Vagina (tissue), 2 donors: ENCODE measurements at regions not wholly inside any gene's neighbourhood (a gene's known extent, or its start where the extent isn't known, plus 50 kb on each side); places are given as distances from the start of the nearest gene placed in this dataset.

Experiments
- DNase-seq, 2 donors: peaks; one replicate each; pipeline ENCODE4 v3.0.0-alpha.2; 2017; ENCODE audit errors: extremely low spot score in 2 of 2
- H3K27ac ChIP-seq: fragments of 200-600 bp; sonication (generic); one replicate; pipeline ENCODE4 v1.5.1; 2019
- H3K27me3 ChIP-seq: fragments of 200-600 bp; sonication (generic); one replicate; pipeline ENCODE4 v1.5.1; 2019
- H3K36me3 ChIP-seq, 2 donors: fragments of 200-600 bp; sonication (generic); one replicate each; pipeline ENCODE4 v1.5.1; 2017 to 2019
- H3K4me1 ChIP-seq: fragments of 200-600 bp; sonication (generic); one replicate; pipeline ENCODE4 v1.5.1; 2019
- H3K4me3 ChIP-seq, 2 donors: fragments of 200-600 bp; sonication (generic); 1 replicate in 1 of 2; 2 replicates in 1 of 2; pipeline ENCODE4 v1.5.1; 2016 to 2019
- H3K9me3 ChIP-seq: fragments of 200-600 bp; sonication (generic); one replicate; pipeline ENCODE4 v1.5.1; 2019
- POLR2A ChIP-seq, 2 donors: fragments of 450-650 bp; IDR thresholded peaks; one replicate each; pipeline ENCODE4 v1.6.1; 2017; ENCODE audit warnings: antibody characterized with exemption in 2 of 2, mild to moderate bottlenecking in 2 of 2, moderate library complexity in 2 of 2
- POLR2AphosphoS5 ChIP-seq, 2 donors: sonication (generic); formaldehyde crosslinking; IDR thresholded peaks; one replicate each; pipeline ENCODE4 v1.9.0; 2017; ENCODE audit warnings: antibody characterized with exemption in 2 of 2, mild to moderate bottlenecking in 2 of 2, low read depth in 1 of 2; ENCODE audit not compliant: insufficient read depth in 1 of 2
- intact Hi-C: fragments of 100-400 bp; cut with DNase I; formaldehyde crosslinking; loops from one replicate; pipeline ENCODE4 v1.15.1; 2023
- TF ChIP-seq, protein P1 (sequence below), 3 experiments: fragments of 450-650 bp in 2 of 3; fragments of 200-600 bp in 1 of 3; sonication (generic) in 1 of 3; IDR thresholded peaks; one replicate each; pipeline ENCODE4 v1.5.1; 2017 to 2019; ENCODE audit warnings: antibody characterized with exemption in 3 of 3, mild to moderate bottlenecking in 2 of 3, moderate library complexity in 2 of 3

DNA sequence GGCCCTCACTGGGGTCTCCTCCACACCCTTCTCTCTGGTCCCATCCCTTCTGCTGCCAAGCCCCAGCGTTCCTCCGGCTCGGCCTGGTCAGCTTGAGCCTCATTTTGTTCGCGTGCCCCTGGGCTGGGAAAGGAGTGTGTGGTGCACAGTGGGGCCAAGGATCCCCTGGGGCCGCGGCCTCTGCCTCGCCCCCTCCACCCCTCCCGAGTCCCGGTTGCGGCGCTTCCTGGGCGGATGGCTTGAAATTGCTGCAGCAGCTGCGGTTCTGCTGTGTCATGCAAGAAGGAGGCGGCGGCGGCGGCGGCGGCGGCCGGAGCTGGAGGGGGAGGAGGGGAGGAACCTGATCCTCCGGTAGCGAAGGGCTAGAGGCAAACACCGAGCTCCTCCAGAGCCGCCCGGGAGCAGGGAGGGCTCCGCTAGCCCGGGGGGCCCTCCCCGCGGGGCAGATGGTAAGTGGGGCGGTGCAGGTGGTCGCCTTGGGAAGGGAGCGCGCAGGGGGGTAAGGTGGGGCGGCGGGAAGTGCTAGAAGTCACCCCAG is 217.8 kb upstream of the MKLN1 start:
- Histone ChIP-seq H3K4me3 (peak overlapping the region; percentile 87 to 100), H3K9me3 (no peaks in the 10 kb centered on the region), H3K36me3 (no peaks in the 10 kb centered on the region), H3K27me3 (no peaks in the 10 kb centered on the region), H3K4me1 (peaks cover 22% of the 10 kb centered on the region), H3K27ac (peak overlapping the region; percentile 100)
- intact Hi-C loops = loop anchor here (1.0 to 10.0 kb wide), 4 partner anchors 105 to 315 kb away; partner anchors contain the start of gene MKLN1
- TF ChIP-seq POLR2A (IDR thresholded peaks at IDR 0.05) (peak in 1 of 2 donors; percentile 12), POLR2AphosphoS5 (IDR thresholded peaks at IDR 0.05; ENCODE audit: insufficient read depth in 1 of 2, low read depth in 1 of 2) (peak; percentile 29 to 86)
- TF ChIP-seq, protein P1, sequence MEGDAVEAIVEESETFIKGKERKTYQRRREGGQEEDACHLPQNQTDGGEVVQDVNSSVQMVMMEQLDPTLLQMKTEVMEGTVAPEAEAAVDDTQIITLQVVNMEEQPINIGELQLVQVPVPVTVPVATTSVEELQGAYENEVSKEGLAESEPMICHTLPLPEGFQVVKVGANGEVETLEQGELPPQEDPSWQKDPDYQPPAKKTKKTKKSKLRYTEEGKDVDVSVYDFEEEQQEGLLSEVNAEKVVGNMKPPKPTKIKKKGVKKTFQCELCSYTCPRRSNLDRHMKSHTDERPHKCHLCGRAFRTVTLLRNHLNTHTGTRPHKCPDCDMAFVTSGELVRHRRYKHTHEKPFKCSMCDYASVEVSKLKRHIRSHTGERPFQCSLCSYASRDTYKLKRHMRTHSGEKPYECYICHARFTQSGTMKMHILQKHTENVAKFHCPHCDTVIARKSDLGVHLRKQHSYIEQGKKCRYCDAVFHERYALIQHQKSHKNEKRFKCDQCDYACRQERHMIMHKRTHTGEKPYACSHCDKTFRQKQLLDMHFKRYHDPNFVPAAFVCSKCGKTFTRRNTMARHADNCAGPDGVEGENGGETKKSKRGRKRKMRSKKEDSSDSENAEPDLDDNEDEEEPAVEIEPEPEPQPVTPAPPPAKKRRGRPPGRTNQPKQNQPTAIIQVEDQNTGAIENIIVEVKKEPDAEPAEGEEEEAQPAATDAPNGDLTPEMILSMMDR (IDR thresholded peaks at IDR 0.05) = no peak
- no peak for DNase-seq

DNA sequence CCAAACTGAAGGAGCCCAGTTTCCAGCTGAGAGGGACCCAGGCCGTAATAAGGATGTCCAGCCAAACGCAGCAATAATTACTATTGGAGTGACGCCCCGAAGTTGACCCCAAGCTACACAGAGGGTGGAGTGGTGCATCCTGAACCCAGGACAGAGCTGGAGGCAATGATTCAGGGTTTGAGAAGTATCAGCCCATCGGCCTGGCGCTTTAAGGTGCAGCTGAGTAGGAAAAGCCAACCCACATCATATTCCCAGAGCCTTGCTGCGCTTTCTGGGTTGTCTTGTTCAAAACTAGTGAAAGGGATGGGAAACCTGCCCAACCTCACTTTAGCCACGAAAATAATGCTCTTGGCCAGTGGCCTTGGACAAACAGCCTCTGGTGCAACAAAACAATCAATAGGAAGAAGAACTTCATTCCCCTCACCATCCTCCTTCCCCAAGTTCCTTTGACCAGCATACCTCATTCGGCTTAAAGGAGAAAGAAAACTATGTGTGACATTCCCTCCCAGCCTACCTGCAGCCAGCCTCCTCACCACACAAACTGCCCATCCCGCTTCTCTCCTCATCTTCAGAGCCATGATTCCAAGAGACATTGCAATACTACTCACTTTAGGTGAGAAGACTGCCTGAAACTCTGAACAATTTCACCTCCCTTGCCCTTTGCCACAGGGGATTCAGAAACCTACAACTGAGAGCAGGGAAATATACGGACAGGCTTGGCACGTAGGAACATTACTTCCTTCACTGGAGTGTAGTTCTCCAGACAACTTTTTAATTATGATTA is 217.2 kb upstream of the MKLN1 start:
- DNase-seq = no peak
- no peaks in the 10 kb centered on the region for H3K36me3 ChIP-seq
- H3K27me3 ChIP-seq = no peaks in the 10 kb centered on the region
- H3K27ac ChIP-seq = peak overlapping the region; percentile 100
- TF ChIP-seq POLR2AphosphoS5 (IDR thresholded peaks at IDR 0.05; ENCODE audit: insufficient read depth in 1 of 2, low read depth in 1 of 2) (no peak), POLR2A (IDR thresholded peaks at IDR 0.05) (no peak)
- H3K4me1 ChIP-seq = peaks cover 22% of the 10 kb centered on the region
- intact Hi-C loops = loop anchor here (1.0 kb wide), 1 partner anchor 217 kb away; the partner anchor contains the start of gene MKLN1
- H3K4me3 ChIP-seq = peak overlapping the region; percentile 87 to 100
- H3K9me3 ChIP-seq = no peaks in the 10 kb centered on the region

DNA sequence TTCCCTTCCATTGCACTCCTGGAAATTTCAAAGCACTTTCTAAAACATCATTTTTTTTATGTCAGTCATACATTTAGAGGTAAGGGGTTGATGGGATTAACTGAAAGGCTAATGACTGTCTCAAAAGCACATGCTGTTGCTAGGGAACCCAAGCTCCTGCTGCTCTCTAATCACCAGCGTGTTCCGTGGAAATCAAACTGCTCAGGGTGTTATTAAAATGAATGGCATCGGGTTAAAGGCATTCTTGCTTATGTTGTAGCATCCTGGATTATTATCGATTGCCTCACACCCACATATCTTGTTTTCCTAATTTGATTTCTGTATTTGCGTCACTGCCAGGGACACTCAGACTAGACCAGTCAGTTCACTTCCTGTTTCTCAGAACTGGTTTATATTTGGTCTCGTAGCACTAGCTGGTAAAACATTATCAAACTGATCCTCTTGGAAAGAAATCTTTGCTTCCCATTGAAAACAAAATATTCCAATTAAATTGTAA is 216.5 kb upstream of the MKLN1 start:
- Histone ChIP-seq H3K27me3 (no peaks in the 10 kb centered on the region), H3K27ac (peak overlapping the region; percentile 100), H3K4me1 (peaks cover 22% of the 10 kb centered on the region), H3K4me3 (peak overlapping the region; percentile 87 to 100), H3K36me3 (no peaks in the 10 kb centered on the region), H3K9me3 (no peaks in the 10 kb centered on the region)
- TF ChIP-seq, protein P1 (IDR thresholded peaks at IDR 0.05) = no peak
- TF ChIP-seq POLR2AphosphoS5 (IDR thresholded peaks at IDR 0.05; ENCODE audit: insufficient read depth in 1 of 2, low read depth in 1 of 2) = peak in 1 of 2 donors; percentile 82
- intact Hi-C loops = no loop called here
- DNase-seq = no peak

DNA sequence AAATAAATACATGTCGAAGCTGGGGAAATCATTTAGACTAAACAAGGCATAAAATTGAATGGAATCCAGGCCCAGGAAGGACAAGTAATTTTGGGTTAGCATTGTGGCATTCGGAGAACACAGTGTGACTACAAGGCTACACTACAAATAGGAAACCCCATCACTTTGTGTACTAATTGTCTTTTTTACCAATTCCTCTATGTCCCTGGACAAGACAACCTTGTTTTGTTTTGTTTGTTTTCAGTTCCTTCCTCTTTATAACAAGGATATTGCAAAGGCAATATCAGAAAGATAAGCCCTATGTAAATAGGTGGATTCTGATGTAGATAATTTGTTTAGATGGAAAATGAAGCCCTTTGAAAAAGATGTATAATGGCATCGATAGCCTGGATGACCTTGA is 215.9 kb upstream of the MKLN1 start:
- no peak overlapping the region for H3K4me3 ChIP-seq
- no peak for DNase-seq
- peak overlapping the region; percentile 100 for H3K27ac ChIP-seq
- no peaks in the 10 kb centered on the region for H3K9me3 ChIP-seq
- no peaks in the 10 kb centered on the region for H3K27me3 ChIP-seq
- no peaks in the 10 kb centered on the region for H3K36me3 ChIP-seq
- peaks cover 22% of the 10 kb centered on the region for H3K4me1 ChIP-seq
- intact Hi-C loops = no loop called here
- no peak for TF ChIP-seq POLR2AphosphoS5 (IDR thresholded peaks at IDR 0.05; ENCODE audit: insufficient read depth in 1 of 2, low read depth in 1 of 2)
- no peak for TF ChIP-seq POLR2A (IDR thresholded peaks at IDR 0.05)
- TF ChIP-seq, protein P1 (IDR thresholded peaks at IDR 0.05) = no peak

DNA sequence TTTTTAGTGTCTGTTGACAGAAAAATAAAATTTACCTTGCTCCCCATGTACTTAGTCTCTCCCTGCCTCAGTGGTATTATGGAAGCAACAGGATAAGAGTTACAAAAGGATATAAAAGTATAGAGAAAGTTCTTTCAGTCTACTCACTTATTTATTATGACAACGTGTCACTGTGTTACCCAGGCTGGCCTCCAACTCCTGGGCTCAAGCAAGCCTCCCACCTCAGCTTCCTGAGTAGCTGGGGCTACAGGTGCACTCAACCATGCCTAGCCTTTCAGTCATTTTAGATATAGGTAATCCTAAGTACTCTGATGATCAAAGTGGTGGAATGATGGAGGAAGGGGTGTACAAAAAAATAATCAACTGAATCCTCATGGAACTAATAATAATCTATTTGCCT is 215.2 kb upstream of the MKLN1 start:
- Histone ChIP-seq H3K4me3 (no peak overlapping the region), H3K9me3 (no peaks in the 10 kb centered on the region), H3K4me1 (peaks cover 22% of the 10 kb centered on the region), H3K36me3 (no peaks in the 10 kb centered on the region), H3K27me3 (no peaks in the 10 kb centered on the region), H3K27ac (no peak overlapping the region)
- DNase-seq = no peak
- TF ChIP-seq POLR2AphosphoS5 (IDR thresholded peaks at IDR 0.05; ENCODE audit: insufficient read depth in 1 of 2, low read depth in 1 of 2) = no peak
- TF ChIP-seq, protein P1 (IDR thresholded peaks at IDR 0.05) = no peak
- no peak for TF ChIP-seq POLR2A (IDR thresholded peaks at IDR 0.05)
- intact Hi-C loops = no loop called here
